ENCODE measurements at regions not wholly inside any gene's neighbourhood (a gene's known extent, or its start where the extent isn't known, plus 50 kb on each side); places are given as distances from the start of the nearest gene placed in this dataset.

- TF ChIP-seq NR3C1 (CRISPR knock-in tag; IDR thresholded peaks at IDR 0.05) (no peak), HIC2 (CRISPR knock-in tag; IDR thresholded peaks at IDR 0.05; ENCODE audit: low read depth) (no peak), ZFY (CRISPR knock-in tag; IDR thresholded peaks at IDR 0.05) (no peak), PREB (CRISPR knock-in tag; IDR thresholded peaks at IDR 0.05) (no peak), THAP7 (CRISPR knock-in tag; IDR thresholded peaks at IDR 0.05) (no peak), CEBPZ (IDR thresholded peaks at IDR 0.05; ENCODE audit: low read length) (no peak), HNRNPL (IDR thresholded peaks at IDR 0.05; ENCODE audit: low read depth, low read length) (no peak), GPN1 (CRISPR knock-in tag; IDR thresholded peaks at IDR 0.05; ENCODE audit: borderline replicate concordance) (no peak)
Observed at GRCh38 chr13:75161804-75162203, 320.2 kb downstream of the TBC1D4 start.
